ENCODE measurements at regions not wholly inside any gene's neighbourhood (a gene's known extent, or its start where the extent isn't known, plus 50 kb on each side); places are given as distances from the start of the nearest gene placed in this dataset.

GRCh38 chr13:100833427-100833826 lies 158.8 kb upstream of the TMTC4 start (continued):
- TF ChIP-seq CHD7 (IDR thresholded peaks at IDR 0.05; ENCODE audit: insufficient replicate concordance, low read length) = no peak
- no peak for TF ChIP-seq SP1 (IDR thresholded peaks at IDR 0.05; ENCODE audit: low read depth, low read length)
- no peak for TF ChIP-seq TBP (IDR thresholded peaks at IDR 0.05; ENCODE audit: low read depth, low read length)
- no peak for TF ChIP-seq CREB1 (IDR thresholded peaks at IDR 0.05)
- no peak for TF ChIP-seq ZNF274 (IDR thresholded peaks at IDR 0.05; ENCODE audit: borderline replicate concordance, extremely low read depth, low read length)
- no peak for TF ChIP-seq MAFK (IDR thresholded peaks at IDR 0.05; ENCODE audit: low read depth, low read length)
- no peak for TF ChIP-seq JUND (IDR thresholded peaks at IDR 0.05; ENCODE audit: low read length)
- no peak for TF ChIP-seq NANOG (IDR thresholded peaks at IDR 0.05; ENCODE audit: insufficient read depth, low read depth, low read length, poor library complexity, severe bottlenecking)
- TF ChIP-seq TAF1 (IDR thresholded peaks at IDR 0.05; ENCODE audit: low read depth, low read length) = no peak
- TF ChIP-seq EZH2 (IDR thresholded peaks at IDR 0.05; ENCODE audit: low read depth, low read length, severe bottlenecking) = no peak
- no peak for TF ChIP-seq POLR2A (IDR thresholded peaks at IDR 0.05; ENCODE audit: control extremely low read depth in 1 of 2, low read depth in 2 of 2, low read length in 2 of 2)
- no peak for TF ChIP-seq POU5F1 (IDR thresholded peaks at IDR 0.05; ENCODE audit: low read depth, low read length)
- TF ChIP-seq FOSL1 (IDR thresholded peaks at IDR 0.05; ENCODE audit: insufficient read depth, low read depth, low read length) = no peak
- no peak for TF ChIP-seq SP4 (IDR thresholded peaks at IDR 0.05; ENCODE audit: low read length)
